ENCODE measurements at regions not wholly inside any gene's neighbourhood (a gene's known extent, or its start where the extent isn't known, plus 50 kb on each side); places are given as distances from the start of the nearest gene placed in this dataset.

GRCh38 chr7:446289-446935 is 73.2 kb downstream of the PDGFA start:
- Histone ChIP-seq H3K9me3 (ENCODE audit: severe bottlenecking) (no peaks in the 10 kb centered on the region), H3K4me1 (ENCODE audit: insufficient read depth, poor library complexity, severe bottlenecking) (no peaks in the 10 kb centered on the region), H3K4me3 (ENCODE audit: severe bottlenecking) (no peak overlapping the region), H3K27ac (ENCODE audit: poor library complexity, severe bottlenecking) (no peak overlapping the region), H3K27me3 (ENCODE audit: insufficient read depth, poor library complexity, severe bottlenecking) (peaks cover 1% of the 10 kb centered on the region), H3K36me3 (ENCODE audit: low read depth) (no peaks in the 10 kb centered on the region)
- ATAC-seq (ENCODE audit: low read depth) (no peak), DNase-seq (ENCODE audit: low spot score) (no peak)
- TF ChIP-seq, protein P1, sequence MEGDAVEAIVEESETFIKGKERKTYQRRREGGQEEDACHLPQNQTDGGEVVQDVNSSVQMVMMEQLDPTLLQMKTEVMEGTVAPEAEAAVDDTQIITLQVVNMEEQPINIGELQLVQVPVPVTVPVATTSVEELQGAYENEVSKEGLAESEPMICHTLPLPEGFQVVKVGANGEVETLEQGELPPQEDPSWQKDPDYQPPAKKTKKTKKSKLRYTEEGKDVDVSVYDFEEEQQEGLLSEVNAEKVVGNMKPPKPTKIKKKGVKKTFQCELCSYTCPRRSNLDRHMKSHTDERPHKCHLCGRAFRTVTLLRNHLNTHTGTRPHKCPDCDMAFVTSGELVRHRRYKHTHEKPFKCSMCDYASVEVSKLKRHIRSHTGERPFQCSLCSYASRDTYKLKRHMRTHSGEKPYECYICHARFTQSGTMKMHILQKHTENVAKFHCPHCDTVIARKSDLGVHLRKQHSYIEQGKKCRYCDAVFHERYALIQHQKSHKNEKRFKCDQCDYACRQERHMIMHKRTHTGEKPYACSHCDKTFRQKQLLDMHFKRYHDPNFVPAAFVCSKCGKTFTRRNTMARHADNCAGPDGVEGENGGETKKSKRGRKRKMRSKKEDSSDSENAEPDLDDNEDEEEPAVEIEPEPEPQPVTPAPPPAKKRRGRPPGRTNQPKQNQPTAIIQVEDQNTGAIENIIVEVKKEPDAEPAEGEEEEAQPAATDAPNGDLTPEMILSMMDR (IDR thresholded peaks at IDR 0.05; ENCODE audit: poor library complexity, severe bottlenecking), result no peak
